GM21381 (cell line): ENCODE measurements at regions not wholly inside any gene's neighbourhood (a gene's known extent, or its start where the extent isn't known, plus 50 kb on each side); places are given as distances from the start of the nearest gene placed in this dataset.

Source experiments
- ATAC-seq: cut with Tn5 transposase; IDR thresholded peaks from one replicate; pipeline ENCODE4 v1.9.1; 2021; ENCODE audit warnings: mild to moderate bottlenecking, moderate library complexity; ENCODE audit not compliant: unreplicated experiment

DNA sequence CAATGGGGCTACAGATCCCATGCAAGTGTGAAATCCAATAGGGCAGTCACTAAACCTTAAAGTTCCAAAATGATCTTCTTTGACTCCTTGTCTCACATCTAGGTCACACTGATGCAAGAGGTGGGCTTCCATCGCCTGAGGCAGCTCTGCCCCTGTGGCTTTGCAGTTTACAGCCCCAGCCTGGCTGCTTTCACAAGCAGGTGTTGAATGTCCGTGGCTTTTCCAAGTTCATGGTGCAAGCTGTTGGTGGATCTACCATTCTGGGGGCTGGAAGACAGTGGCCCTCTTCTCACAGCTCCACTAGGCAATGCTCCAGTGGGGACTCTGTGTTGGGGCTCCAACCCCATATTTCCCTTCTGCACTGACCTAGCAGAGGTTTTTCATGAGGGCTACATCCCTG, 68.5 kb upstream of the PRR20G start:
- ATAC-seq = no peak

- ATAC-seq = no peak
These were observed 66.9 kb upstream of the PRR20G start for GRCh38 chr3:127354761-127355160.

DNA sequence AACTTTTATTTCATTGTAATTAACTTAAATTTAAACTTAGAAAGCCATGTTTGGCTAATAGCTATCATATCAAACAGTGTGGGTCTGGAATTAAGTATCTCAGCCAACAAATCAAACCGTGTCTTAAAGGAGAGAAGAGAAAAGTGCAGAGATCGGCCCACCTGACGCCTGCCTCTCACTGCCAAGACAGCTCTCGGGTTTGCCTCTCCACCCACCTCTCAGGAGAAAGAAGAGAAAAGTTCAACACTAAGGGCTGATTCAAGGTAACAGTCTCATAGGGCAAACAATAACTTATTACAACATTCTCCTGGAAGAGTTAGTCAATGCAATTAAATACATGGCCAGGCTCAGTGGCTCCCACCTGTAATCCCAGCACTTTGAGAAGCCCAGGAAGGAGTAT, 64.8 kb upstream of the PRR20G start:
- ATAC-seq = no peak

GRCh38 chr3:127351775-127352350, 64.0 kb upstream of the PRR20G start:
- ATAC-seq = no peak

DNA sequence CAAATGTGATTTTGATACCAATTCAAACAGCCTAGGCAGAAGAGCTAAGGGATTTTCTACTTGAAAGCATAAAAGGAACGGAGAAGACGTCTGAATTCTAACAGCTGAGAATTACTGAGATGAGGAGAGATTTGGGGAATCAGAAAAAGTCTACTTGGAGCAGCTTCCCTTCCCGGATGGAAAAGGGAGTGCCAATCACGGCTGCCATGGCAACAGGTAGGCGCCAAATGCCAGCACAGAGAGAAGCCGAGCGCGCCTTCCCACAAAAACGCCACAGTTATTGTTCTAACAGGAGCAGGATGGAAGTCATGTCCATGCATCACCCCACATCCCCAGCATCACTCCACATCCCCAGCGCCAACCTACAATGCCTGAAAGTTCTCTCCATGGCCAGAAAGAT, 63.5 kb upstream of the PRR20G start:
- ATAC-seq = no peak

DNA sequence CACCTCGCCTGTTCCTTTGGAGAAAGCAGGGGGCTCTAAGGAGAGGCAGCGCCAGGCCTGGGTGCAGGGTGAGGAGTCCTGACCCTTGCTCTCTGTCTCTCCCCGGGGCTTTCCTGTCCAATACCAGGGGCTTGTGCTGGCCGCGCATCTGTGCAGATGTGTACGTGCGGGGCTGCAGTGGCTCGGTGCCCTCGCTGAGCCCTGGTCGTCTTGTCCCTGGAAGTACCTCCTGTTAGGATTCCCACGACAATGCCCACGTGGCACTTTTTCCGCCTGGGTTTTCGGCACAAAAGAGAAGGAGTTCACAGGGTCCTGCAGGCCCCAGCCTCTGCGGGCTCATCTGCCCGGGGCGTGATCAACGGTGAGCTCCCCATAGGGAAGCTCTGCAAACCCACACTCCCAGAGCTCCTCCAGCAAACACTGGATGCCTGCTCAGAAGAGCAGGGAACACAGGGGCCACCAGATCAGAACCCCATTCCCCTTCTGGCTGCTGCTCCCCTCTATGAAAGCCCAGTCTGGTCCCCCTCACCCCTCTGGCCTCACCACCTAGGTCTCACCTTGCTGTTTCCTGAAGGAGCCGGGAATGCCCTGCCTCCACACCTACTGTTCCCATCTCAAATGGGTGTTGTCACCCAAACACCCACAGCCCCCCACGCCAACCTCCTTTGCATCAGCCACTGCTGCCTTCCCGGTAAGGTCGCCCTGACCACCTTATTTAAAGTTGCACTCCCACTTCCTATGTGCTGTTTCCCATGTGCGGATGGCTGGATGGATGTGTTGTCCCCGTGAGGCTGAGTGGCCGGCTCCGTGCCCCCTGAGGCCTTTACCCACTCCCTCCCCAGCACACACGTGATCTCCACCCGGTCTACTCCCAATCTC, 62.6 kb upstream of the PRR20G start:
- no peak for ATAC-seq

DNA sequence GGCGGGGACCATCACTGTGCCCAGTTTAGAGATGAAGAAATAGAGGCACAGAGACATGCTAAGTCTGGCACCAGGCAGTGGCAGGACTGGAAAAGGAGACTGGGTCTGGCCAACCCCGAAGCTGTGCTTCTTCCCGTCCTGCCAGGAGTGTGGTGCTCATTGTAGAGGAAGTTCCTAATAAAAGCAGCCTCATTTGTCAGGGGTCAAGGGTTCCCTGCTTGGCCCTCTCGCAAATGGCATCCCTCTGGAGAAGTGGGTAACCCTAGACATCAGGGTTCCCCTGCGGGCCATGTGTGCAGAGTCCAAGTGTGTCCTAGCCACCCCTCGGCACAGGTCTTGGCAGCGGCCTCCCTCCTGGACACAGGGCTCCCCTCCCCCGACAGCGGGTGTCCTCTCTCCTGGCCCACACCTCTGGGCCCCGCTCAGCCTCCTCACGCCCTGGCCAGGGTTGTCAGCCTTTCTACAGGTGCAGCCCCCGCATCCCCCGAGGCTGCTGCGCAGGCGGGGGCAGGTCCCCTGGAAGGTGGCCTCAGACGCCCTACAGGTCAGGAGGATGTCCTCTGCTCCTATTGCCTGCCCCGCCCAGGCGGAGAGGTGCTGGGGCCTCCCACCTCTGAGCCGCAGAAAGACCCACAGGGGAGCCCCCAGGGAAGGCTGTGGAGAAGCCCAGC, 61.8 kb upstream of the PRR20G start:
- ATAC-seq = no peak

GRCh38 chr3:127342735-127343134, 54.9 kb upstream of the PRR20G start:
- no peak for ATAC-seq

GRCh38 chr3:127339928-127340861, 52.3 kb upstream of the PRR20G start:
- ATAC-seq = no peak

GRCh38 chr3:127339016-127339415, 51.2 kb upstream of the PRR20G start:
- ATAC-seq = no peak

DNA sequence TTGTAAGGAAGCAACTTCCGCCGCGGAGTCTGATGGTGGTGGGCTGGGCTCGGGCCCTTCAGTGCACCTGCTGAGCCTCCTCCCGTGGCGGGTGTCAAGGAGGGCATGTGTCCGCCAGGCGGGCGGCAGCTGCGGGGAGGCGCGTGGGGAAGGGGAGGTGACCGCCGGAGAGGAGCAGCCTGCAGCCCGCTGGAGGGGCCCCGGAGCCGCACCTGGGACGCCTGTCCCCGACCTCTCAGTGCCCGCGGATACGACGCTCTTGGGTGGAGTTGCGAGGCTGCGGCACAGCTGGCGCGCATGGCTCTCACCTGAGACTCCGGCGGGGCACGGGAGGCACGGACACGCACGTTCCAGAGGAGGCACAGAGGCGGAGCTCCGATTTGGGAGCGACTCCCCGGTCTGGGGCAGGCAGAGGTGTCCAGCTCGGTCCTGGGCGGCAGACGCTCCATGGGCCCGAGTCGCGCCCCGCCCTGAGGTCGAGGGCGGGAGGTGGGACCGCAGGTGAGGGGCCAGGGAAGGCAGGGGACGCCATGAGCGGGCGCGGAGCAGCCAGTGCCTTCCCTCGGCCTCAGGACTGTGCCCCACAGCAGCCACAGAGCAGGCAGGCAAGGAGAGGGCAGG, 50.2 kb upstream of the PRR20G start:
- ATAC-seq = no peak
